ENCODE measurements at regions not wholly inside any gene's neighbourhood (a gene's known extent, or its start where the extent isn't known, plus 50 kb on each side); places are given as distances from the start of the nearest gene placed in this dataset.
"Not testable (repeated sequence)": the region's sequence is repeated elsewhere in the genome, so short reads cannot be mapped to it uniquely, and the experiment has no call there.

DNA sequence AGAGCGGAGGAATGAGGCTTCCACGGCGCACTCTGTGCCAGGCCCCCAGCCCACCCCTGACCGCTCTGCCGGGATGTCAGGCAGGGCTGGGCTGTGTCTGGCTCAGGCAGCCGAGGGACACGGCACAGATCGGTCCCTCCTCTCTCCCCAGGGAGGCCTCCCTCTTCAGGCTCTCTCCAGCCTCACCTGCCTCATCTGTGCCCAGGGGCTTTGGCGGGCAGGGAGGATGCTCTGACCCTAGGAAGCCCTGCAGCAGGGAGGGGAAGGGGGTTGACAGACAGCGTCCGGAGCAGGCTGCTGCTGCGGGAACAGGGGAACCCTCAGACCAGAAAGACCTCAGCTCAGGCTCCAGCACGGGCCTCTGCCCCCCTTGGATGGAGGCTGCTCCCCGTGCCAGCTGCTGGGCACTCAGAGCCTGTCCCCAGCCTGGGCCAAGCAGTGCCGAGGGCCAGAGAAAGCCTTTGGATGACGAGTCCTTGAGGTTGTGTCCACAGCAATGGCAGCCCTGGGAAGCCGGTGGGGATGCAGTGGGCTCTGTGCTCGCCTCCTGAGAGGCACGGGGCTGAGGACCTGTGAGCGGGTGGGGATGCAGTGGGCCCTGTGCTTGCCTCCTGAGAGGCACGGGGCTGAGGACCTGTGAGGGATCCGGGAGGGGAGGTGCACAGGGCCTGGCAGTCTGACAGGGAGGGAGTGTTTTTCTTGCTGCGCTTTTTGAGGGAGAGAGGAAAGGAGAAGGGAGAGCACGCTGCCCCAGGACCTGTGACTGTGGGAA is 66.9 kb downstream of the FOXL3 start:
- DNase-seq = no peak

DNA sequence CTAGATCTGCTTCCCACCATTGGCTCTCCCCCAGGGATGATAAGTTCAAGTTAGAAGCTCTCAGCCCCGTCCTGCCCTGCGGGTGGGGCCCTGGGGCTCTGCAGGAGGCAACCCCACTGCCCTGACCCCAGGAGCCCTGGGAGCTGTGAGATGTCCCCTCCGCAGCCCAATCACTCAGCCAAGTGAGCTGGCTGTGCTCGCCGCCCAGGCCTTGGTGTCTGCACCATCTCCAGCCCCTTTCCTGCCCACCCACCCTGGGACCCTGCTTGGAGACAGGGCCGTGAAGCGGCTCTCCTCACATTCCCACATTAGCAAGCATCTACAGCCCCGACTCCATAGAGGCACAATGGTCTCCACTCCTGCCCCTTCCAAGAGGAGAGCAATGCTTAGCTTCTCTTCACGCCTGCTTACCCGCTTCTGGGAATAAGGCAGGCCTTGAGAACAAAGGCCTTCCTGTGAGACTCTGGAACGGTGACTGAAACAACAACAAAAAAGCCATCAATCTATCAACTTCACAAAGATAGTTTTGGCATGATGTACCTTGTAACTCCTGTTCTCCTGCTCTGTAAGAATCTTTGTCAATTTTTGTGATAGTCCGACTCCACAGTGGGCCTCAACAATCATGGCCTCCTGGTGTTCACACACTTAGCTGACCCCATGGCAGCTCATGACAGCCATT is 67.7 kb downstream of the FOXL3 start:
- no peak for DNase-seq

DNA sequence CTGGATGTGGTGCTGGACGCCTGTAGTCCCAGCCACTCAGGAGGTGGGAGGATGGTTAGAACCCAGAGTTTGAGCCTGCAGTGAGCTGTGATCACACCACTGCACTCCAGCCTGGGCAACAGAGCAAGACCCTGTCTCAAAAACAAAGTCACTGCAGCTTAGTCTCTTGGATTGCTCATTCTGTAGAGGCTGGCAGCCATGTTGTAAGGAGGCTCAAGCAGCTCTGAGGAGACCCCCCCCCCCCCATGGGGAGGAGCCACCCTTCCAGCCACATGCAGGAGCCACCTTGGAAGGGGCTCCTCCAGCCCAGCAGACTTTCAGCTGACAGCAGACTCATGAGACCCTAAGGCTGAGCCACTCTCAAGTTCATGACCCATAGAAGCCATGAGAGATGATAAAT is 68.4 kb downstream of the FOXL3 start:
- no peak for DNase-seq

DNA sequence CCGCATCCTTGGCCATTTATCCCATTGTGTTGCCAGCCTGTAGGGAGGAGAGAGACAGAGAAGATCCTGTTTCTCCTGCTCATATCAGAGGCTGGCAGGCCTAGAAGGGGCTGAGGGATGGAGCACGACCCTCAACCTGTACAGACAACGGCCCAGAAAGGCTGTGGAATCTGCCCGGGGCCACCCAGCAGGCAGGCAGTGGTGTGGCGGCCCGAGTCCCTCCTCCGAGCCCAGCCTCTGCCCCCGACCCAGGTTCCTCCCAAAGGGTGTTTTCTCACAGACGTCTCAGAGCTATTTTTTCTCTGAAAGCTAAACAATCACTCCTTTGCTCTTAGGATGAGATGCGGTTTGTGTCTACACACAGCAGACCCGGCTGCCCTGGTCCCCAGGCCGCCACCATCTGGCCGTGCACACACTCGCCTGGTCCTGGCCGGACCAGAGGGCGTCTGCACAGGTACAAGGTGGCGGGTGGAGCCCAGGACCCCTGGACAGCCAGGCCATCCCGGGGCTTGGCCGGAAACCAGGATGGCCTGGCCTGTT is 69.3 kb downstream of the FOXL3 start:
- no peak for DNase-seq

DNA sequence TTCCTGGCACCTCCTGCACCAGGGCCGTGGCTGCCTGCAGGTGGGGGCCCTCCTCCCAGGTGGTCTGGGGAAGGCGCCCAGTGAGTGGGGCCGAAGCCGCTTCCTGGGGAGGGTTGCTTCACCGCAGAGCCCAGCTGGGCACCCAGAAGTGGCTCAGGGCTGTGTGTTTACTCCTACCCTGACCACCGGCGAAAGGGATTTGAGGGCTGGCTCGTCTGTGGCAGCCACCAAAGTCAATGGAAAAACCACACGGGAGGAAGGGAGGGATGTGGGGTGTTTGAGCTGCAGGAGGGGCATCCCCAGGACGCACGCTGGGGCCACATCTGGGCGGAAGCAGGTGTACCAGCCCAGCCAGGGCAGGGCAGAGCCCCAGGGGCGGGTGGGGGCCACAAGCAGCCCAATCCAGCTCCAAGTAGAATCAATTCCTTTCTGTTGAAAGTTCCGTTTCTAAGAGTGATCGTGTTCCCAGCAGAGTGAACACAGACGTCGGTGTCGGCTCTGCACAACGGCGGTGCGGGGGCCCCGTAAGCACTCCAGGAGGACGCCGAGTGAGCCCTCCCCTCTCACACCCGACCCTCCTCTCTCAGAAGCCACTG is 69.9 kb downstream of the FOXL3 start:
- no peak for DNase-seq

DNA sequence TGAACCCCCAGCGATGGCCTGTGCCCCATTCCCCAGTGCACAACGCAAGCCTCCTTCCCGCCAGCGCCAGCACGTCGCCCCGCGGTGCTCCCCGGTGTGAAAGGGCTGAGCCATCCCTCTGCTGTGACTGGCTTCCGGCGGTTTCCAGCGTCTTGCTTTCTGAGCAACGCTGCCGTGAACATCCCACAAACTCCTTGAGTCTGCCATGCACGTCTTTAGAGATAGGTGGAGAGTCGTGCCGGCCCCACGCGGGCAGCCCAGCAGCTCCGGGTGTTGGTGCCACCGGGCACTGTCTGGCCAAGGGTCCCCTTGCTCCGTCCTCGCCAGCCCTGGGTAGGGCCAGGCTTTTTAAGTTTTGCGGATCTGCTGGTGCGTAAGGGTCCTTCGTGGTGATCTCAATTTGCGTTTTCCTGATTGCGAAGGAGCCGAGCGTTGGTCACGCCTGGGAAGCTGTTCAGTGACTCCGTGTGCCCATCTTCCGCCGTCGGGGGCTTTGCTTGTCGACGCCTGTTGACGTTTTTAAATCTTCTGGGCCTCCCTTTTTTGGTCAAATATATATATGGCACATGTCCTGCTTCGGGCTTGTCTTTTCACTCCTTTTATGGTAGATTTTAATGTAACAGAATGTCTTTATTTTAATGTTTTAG is 70.6 kb downstream of the FOXL3 start:
- DNase-seq = peak; percentile 77

DNA sequence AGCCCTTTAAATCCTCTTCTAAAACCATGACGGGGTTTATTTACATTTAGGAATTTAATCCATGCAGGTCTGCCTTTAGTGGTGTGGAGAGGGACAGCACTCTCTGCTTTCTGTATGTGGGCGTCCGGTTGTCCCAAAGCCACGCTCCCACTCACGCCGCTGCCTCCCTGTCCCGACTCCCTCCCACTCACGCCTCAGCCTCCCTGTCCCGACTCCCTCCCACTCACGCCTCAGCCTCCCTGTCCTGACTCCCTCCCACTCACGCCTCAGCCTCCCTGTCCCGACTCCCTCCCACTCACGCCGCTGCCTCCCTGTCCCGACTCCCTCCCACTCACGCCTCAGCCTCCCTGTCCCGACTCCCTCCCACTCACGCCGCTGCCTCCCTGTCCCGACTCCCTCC is 71.2 kb downstream of the FOXL3 start:
- DNase-seq = not testable (repeated sequence)

DNA sequence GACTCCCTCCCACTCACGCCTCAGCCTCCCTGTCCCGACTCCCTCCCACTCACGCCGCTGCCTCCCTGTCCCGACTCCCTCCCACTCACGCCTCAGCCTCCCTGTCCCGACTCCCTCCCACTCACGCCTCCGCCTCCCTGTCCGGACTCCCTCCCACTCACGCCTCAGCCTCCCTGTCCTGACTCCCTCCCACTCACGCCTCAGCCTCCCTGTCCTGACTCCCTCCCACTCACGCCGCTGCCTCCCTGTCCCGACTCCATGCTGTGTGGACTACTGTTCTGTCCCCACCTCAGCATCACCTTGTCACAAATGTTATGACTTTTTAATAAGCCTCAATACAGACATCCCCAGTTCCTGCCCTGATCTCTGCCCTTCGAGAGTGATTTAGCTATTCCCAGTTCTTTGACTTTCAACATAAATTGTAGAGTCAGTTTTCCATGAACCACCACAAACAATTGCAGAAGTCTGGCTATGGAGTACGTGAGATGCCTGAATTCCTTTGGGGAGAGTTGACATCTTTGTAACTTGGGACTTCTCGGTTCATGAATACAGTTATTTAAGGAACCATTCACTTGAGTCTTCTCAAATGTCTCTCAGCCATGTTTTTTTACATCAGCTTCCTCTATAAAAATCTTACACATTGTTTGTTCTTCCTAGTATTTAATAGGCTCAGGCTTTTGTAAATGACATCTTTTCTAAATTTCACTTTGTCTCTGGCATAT is 71.9 kb downstream of the FOXL3 start:
- DNase-seq = no peak

DNA sequence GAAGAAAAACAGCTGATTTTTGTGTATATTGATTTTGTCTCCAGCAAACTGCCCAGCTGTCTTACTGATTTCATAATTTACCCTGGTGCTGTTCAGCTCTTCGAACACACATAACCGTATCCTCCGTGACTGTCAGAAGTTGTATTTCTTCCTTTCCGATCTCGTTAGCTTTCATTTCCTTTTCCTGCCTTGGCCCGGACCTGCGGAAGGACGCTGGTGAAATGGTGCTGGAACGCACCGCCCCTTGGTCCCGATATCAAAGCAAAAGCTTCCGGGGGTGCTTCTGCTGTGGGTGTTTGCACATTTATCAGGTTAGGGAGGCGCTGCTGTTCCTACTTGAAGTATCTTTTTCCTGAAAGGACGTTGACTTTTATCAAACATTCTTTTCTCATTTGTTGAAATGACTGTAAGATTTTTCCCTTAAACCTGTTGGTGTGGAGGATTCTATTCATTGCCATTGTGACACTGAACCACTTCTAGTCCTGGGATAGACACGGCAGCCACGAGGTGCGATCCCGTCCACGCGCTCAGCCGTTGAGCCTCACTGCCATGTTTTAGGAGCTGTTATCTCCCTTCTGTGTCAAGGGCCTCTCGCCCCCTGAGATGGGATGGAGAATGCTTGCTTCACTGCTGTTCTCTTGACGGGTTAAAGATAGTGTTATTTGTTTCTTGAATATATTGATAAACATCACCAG is 72.6 kb downstream of the FOXL3 start:
- no peak for DNase-seq

DNA sequence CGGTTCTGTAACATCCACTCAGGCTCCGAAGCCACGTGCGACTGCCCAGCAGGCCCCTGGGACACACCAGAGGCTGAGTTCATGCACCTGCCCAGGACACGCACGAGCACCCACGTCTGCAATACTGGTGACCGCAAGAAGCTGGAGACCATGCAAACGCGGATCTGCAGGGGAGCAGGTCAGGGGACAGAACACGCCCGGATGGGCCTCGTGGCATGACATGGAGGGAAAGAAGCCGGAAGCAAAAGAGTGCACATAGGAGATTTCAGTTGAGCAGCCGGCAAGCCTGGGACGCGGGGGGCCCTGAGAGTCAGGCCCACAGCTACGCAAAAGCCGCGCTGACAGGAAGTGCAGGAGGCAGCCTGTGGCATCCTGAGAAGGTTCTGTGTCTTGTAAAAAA is 73.7 kb downstream of the FOXL3 start:
- no peak for DNase-seq

DNA sequence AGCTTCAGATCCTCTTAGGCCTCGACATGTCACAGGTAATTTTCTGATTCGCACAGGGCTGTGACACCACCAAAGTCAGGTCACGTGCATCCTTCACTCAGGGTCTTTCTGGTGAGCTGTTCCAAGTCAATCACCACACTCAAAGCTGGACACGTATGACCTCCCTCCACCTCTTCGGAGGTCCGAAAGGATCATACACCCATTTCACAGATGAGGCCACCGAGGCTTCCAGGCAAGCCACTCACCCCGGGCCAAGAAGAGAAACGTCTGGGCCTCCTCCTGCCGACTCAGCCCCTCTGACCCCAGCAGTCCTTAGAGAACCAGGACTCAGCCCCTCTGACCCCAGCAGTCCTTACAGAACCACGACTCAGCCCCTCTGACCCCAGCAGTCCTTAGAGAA is 74.6 kb downstream of the FOXL3 start:
- DNase-seq = no peak

DNA sequence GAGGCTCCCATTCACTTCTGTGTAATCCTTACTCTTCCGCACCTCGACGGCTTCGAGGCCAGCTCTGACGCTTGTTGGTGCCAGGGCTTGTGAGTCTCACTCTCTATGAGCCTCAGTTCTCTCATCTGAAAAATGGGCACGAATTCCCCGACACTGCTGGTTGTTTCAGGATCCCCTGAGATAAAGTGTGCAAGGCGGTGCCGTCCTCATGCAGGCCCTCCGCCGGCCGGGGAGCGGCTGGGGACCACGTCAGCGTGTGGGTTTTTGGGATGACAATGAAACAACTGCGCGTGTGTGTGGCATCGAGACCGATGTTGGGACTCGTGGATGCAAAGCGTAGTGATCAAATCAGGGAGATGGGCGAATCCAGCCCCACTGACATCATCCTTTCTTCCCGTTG is 75.6 kb downstream of the FOXL3 start:
- no peak for DNase-seq

DNA sequence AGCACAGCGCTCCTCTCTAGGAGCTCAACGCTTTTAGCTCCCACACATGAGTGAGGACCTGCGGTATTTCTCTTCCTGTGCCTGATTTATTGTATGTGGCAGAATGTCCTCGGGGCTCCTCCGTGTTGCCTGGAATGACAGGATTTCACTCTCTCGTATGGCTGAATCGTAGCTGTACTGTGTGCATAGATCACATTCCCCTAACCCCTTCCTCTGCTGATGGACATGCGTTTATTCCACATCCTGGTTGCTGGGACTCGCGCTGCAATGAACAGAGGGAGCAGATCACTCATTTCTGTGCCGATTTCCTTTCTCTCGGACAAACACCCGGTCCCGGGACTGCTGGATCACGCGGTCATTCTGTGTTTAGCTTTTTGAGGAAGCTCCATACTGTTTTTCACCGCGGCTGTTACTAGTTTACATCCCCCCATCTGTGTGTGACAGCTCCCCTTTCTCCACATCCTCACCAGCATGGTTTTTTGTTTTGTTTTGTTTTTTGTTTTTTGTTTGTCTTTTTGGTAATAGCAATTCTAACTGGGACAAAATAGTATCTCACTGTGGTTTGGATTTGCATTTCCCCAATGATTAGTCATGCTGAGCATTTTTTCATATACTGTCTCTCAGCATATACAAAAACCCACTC is 76.3 kb downstream of the FOXL3 start:
- DNase-seq = no peak

DNA sequence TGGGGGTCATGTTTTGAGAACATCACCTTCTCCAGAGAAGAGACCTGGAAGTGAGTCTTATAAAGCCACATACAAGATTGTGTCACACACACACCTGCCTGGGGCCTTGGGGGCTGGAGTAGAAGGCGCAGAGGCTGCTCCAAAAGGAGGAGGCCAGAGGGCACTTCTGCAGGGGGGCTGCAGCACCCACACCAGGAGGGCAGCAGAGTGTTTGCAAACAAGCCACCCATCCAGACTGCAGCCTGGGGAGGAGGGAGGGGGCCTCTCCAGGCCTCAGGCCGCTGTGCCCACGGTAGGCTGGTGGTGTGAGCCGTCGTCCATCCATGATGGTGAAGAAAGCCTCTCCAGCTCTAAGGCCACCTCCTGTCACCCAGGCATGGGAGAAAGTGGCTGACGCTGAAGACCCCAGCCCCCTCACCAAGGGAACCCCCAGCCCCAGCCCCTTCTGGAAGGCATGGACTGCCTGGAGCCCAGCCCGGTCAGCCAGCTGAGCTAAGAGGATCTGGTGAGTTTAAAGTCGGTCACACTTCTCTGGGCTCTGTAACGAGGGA is 77.5 kb downstream of the FOXL3 start:
- DNase-seq = no peak

DNA sequence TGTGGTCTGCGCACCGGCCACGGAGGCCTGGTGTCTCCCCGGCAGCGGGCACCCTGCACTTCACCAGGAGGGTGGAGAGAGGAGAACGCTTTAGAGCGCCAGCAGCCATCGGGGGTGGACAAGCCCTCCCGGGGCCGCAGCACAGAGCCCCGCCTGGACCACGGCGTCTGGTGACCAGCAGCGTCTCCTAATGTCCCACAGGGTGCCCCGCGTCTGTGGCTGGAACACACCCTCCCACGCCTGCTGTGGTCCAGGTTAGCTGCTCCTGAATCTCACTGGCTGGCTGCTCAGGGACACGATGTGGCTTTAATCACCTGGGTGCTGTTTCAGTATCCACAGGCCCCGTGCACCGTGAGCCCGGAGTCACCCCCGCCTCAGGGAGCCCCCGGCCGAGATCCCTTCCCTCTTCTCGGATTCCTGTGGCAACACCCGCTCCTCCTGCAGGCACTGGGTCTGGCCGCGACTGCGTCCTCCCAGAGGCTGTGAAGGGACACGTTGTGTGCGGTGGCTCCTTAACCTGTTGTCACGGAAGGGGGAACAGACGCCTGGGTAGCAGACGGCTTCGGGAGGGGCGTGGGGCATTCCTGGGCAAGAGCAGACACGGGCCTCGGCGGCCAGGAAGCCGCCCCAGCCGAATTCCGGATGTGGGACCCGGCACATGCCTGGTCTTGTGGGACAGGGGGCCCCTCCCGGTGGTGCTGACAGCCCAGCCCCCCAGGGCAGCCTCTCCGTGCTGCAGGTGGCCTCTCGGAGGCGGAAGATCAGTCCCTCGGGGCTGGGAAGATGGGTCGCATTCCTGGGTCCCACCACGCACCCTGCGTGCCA is 78.9 kb downstream of the FOXL3 start:
- DNase-seq = no peak

DNA sequence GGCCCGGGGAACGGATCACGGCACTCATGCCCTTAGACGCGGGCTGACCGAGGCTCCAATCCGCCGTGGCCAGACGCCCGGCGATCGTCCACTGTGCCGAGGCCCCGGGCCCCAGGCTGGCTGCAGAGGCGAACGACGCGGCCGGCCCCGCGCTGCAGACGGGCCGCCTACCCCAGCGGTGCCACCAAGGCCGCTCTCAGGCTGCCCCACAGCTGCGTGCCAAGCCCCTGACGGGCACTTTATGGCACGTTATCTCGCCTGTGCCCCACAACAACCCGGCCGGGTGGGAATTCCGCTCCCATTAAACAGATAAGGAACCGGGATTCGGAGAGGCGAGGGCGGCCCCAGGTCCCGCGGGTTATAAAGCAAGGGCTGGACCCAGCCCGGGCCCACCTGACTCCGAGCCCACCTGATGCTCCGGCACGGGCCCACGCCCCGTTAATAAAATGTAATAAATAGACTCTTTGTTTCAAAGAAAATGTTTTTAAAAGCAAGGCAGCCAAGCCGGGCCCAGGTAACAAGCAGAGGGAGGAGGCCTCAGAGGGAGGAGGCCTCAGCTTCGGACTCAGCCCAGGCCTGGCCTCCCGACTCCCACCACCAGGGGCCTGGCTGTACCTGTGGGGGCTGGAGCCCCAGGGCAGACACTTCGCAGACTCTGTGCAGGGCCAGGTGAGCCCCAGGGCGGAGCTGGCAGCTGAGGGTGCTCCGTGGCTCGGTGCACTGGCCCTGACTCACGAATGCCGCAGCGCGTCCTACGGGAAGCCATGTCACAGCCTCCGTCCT is 79.7 kb downstream of the FOXL3 start:
- DNase-seq = no peak

DNA sequence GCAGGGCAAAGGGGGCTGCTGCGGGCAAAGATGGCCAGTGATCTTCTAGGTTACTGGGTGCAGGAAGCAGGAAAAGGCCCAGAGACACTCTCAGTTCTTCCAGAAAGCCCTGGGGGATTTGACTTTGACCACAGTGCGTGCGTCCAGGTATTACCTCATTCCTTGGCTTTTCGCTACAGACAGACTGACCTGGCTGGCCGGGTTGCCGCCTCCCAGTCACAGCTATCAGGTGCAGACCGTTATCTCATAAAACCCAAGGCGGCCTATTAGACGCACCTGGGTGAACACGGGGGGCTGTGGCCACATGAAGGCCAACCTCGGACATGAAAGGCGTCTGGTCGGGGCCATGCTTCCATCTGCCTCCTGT is 80.3 kb downstream of the FOXL3 start:
- DNase-seq = no peak

DNA sequence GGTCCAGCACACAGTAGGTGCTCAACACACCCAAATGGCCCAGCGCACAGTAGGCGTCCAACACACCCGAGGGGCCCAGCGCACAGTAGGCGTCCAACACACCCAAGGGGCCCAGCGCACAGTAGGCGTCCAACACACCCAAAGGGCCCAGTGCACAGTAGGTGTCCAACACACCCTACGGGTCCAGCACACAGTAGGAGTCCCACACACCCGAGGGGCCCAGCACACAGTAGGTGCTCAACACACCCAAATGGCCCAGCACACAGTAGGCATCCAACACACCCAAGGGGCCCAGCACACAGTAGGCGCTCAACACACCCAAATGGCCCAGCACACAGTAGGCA is 80.8 kb downstream of the FOXL3 start:
- DNase-seq = no peak

DNA sequence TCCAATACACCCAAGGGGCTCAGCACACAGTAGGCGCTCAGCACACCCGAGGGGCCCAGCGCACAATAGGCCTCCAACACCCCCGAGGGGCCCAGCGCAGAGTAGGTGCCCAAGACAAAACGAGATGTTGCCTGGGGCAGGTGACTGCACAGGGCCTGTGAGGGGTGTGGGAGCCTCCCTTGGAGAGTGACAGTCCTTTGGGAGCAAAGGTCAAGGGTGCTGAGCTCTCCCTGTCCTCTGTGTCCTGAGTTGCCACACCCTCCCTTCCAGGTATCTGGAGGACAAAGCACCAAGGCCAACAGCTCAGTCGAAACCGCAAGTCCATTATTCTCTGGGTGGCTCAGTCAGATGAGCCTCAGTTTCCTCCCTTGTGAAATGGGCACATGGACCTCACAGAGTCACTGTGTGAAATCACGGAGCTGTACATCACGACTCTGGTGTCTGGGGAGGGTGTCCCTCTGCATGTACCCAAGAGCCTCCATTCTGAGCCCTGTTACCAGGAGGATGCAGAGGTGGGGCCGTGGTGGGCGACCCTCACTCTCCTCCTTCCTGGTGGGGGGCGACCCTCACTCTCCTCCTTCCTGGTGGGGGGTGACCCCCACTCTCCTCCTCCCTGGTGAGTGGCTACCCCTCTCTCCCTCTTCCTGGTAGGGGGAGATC is 81.3 kb downstream of the FOXL3 start:
- DNase-seq = peak; percentile 52

Measured in activated CD8-positive, alpha-beta memory T cell treated with anti-CD3 and anti-CD28 coated beads, Interleukin-2, amount 50 U/mL, for 48 hours (primary cell).